ENCODE measurements at regions not wholly inside any gene's neighbourhood (a gene's known extent, or its start where the extent isn't known, plus 50 kb on each side); places are given as distances from the start of the nearest gene placed in this dataset.

- Mint-ChIP-seq H3K36me3 (ENCODE audit: low read depth) (no peaks in the 10 kb centered on the region), H3K4me3 (no peak overlapping the region), H3K4me1 (ENCODE audit: low read depth) (no peaks in the 10 kb centered on the region), H3K27ac (no peak overlapping the region), H3K27me3 (ENCODE audit: low read depth) (no peaks in the 10 kb centered on the region), H3K9me3 (peaks cover 5% of the 10 kb centered on the region)
- intact Hi-C loops (cut with micrococcal nuclease): no loop called here
- no peak for DNase-seq
- CTCF ChIA-PET: interaction anchor here (0.6 kb wide), 1 partner anchor 796 kb away, joined by 4 read pairs; no protein-coding TSS in a partner anchor
These were observed 98.3 kb upstream of the MYOCD start for GRCh38 chr17:12567077-12568053.

GRCh38 chr17:12568358-12569251, 97.1 kb upstream of the MYOCD start:
- Mint-ChIP-seq H3K36me3 (ENCODE audit: low read depth) (no peaks in the 10 kb centered on the region), H3K27me3 (ENCODE audit: low read depth) (no peaks in the 10 kb centered on the region), H3K27ac (no peak overlapping the region), H3K9me3 (peaks cover 7% of the 10 kb centered on the region), H3K4me1 (ENCODE audit: low read depth) (no peaks in the 10 kb centered on the region), H3K4me3 (no peak overlapping the region)
- no peak for DNase-seq
- intact Hi-C loops (cut with micrococcal nuclease): no loop called here
- CTCF ChIA-PET: interaction anchor here (0.6 kb wide), 1 partner anchor 795 kb away, joined by 4 read pairs; no protein-coding TSS in a partner anchor

- CTCF ChIA-PET: no interaction called here
- H3K36me3 Mint-ChIP-seq (ENCODE audit: low read depth): no peaks in the 10 kb centered on the region
- no peaks in the 10 kb centered on the region for H3K27me3 Mint-ChIP-seq (ENCODE audit: low read depth)
- intact Hi-C loops (cut with micrococcal nuclease): no loop called here
- no peak overlapping the region for H3K4me3 Mint-ChIP-seq
- no peaks in the 10 kb centered on the region for H3K4me1 Mint-ChIP-seq (ENCODE audit: low read depth)
- DNase-seq: no peak
- H3K27ac Mint-ChIP-seq: no peak overlapping the region
- peaks cover 7% of the 10 kb centered on the region for H3K9me3 Mint-ChIP-seq
These were observed 94.1 kb upstream of the MYOCD start for GRCh38 chr17:12571606-12572005.

- Mint-ChIP-seq H3K27ac (no peak overlapping the region), H3K36me3 (ENCODE audit: low read depth) (no peaks in the 10 kb centered on the region), H3K27me3 (ENCODE audit: low read depth) (peaks cover 5% of the 10 kb centered on the region), H3K9me3 (peaks cover 7% of the 10 kb centered on the region), H3K4me3 (no peak overlapping the region), H3K4me1 (ENCODE audit: low read depth) (no peaks in the 10 kb centered on the region)
- DNase-seq: no peak
- intact Hi-C loops (cut with micrococcal nuclease): no loop called here
- CTCF ChIA-PET: no interaction called here
These were observed 91.2 kb upstream of the MYOCD start for GRCh38 chr17:12574525-12574924.

GRCh38 chr17:12575641-12576040, 90.0 kb upstream of the MYOCD start:
- CTCF ChIA-PET: no interaction called here
- Mint-ChIP-seq H3K36me3 (ENCODE audit: low read depth) (no peaks in the 10 kb centered on the region), H3K27ac (no peak overlapping the region), H3K4me3 (no peak overlapping the region), H3K9me3 (peaks cover 7% of the 10 kb centered on the region), H3K27me3 (ENCODE audit: low read depth) (peaks cover 5% of the 10 kb centered on the region), H3K4me1 (ENCODE audit: low read depth) (no peaks in the 10 kb centered on the region)
- DNase-seq: no peak
- intact Hi-C loops (cut with micrococcal nuclease): no loop called here

GRCh38 chr17:12579288-12579687, 86.4 kb upstream of the MYOCD start:
- CTCF ChIA-PET: no interaction called here
- no peaks in the 10 kb centered on the region for H3K4me1 Mint-ChIP-seq (ENCODE audit: low read depth)
- intact Hi-C loops (cut with micrococcal nuclease): no loop called here
- no peaks in the 10 kb centered on the region for H3K36me3 Mint-ChIP-seq (ENCODE audit: low read depth)
- no peak overlapping the region for H3K27ac Mint-ChIP-seq
- DNase-seq: no peak
- H3K27me3 Mint-ChIP-seq (ENCODE audit: low read depth): peaks cover 7% of the 10 kb centered on the region
- no peaks in the 10 kb centered on the region for H3K9me3 Mint-ChIP-seq
- no peak overlapping the region for H3K4me3 Mint-ChIP-seq

- H3K9me3 Mint-ChIP-seq: no peaks in the 10 kb centered on the region
- H3K4me3 Mint-ChIP-seq: no peak overlapping the region
- H3K4me1 Mint-ChIP-seq (ENCODE audit: low read depth): no peaks in the 10 kb centered on the region
- intact Hi-C loops (cut with micrococcal nuclease): no loop called here
- H3K36me3 Mint-ChIP-seq (ENCODE audit: low read depth): no peaks in the 10 kb centered on the region
- CTCF ChIA-PET: no interaction called here
- DNase-seq: no peak
- H3K27me3 Mint-ChIP-seq (ENCODE audit: low read depth): peaks cover 7% of the 10 kb centered on the region
- H3K27ac Mint-ChIP-seq: no peak overlapping the region
These were observed 85.0 kb upstream of the MYOCD start for GRCh38 chr17:12580640-12581039.

- no peak for DNase-seq
- Mint-ChIP-seq H3K9me3 (peaks cover 9% of the 10 kb centered on the region), H3K36me3 (ENCODE audit: low read depth) (no peaks in the 10 kb centered on the region), H3K4me3 (no peak overlapping the region), H3K27ac (no peak overlapping the region), H3K27me3 (ENCODE audit: low read depth) (peaks cover 2% of the 10 kb centered on the region), H3K4me1 (ENCODE audit: low read depth) (no peaks in the 10 kb centered on the region)
- intact Hi-C loops (cut with micrococcal nuclease): no loop called here
- CTCF ChIA-PET: no interaction called here
These were observed 81.0 kb upstream of the MYOCD start for GRCh38 chr17:12584727-12585126.

GRCh38 chr17:12588531-12588930, 77.2 kb upstream of the MYOCD start:
- intact Hi-C loops (cut with micrococcal nuclease): no loop called here
- Mint-ChIP-seq H3K9me3 (peaks cover 9% of the 10 kb centered on the region), H3K27ac (no peak overlapping the region), H3K4me1 (ENCODE audit: low read depth) (no peaks in the 10 kb centered on the region), H3K4me3 (no peak overlapping the region), H3K36me3 (ENCODE audit: low read depth) (no peaks in the 10 kb centered on the region), H3K27me3 (ENCODE audit: low read depth) (no peaks in the 10 kb centered on the region)
- DNase-seq: no peak
- CTCF ChIA-PET: no interaction called here

GRCh38 chr17:12590417-12590816, 75.3 kb upstream of the MYOCD start:
- H3K27ac Mint-ChIP-seq: no peak overlapping the region
- no peaks in the 10 kb centered on the region for H3K4me1 Mint-ChIP-seq (ENCODE audit: low read depth)
- CTCF ChIA-PET: no interaction called here
- no peaks in the 10 kb centered on the region for H3K36me3 Mint-ChIP-seq (ENCODE audit: low read depth)
- DNase-seq: no peak
- intact Hi-C loops (cut with micrococcal nuclease): no loop called here
- no peaks in the 10 kb centered on the region for H3K27me3 Mint-ChIP-seq (ENCODE audit: low read depth)
- no peak overlapping the region for H3K4me3 Mint-ChIP-seq
- peaks cover 10% of the 10 kb centered on the region for H3K9me3 Mint-ChIP-seq

- CTCF ChIA-PET: no interaction called here
- no peaks in the 10 kb centered on the region for H3K36me3 Mint-ChIP-seq (ENCODE audit: low read depth)
- H3K9me3 Mint-ChIP-seq: peaks cover 12% of the 10 kb centered on the region
- H3K4me1 Mint-ChIP-seq (ENCODE audit: low read depth): no peaks in the 10 kb centered on the region
- no peak overlapping the region for H3K4me3 Mint-ChIP-seq
- H3K27me3 Mint-ChIP-seq (ENCODE audit: low read depth): no peaks in the 10 kb centered on the region
- intact Hi-C loops (cut with micrococcal nuclease): no loop called here
- no peak overlapping the region for H3K27ac Mint-ChIP-seq
- no peak for DNase-seq
These were observed 74.5 kb upstream of the MYOCD start for GRCh38 chr17:12591021-12591735.

- peaks cover 8% of the 10 kb centered on the region for H3K9me3 Mint-ChIP-seq
- intact Hi-C loops (cut with micrococcal nuclease): no loop called here
- H3K4me1 Mint-ChIP-seq (ENCODE audit: low read depth): no peaks in the 10 kb centered on the region
- H3K4me3 Mint-ChIP-seq: no peak overlapping the region
- DNase-seq: no peak
- H3K27me3 Mint-ChIP-seq (ENCODE audit: low read depth): no peaks in the 10 kb centered on the region
- CTCF ChIA-PET: no interaction called here
- no peak overlapping the region for H3K27ac Mint-ChIP-seq
- no peaks in the 10 kb centered on the region for H3K36me3 Mint-ChIP-seq (ENCODE audit: low read depth)
These were observed 72.7 kb upstream of the MYOCD start for GRCh38 chr17:12592941-12593340.

Data from activated naive CD4-positive, alpha-beta T cell treated with anti-CD3 and anti-CD28 coated beads for 36 hours (primary cell).